ENCODE measurements at regions not wholly inside any gene's neighbourhood (a gene's known extent, or its start where the extent isn't known, plus 50 kb on each side); places are given as distances from the start of the nearest gene placed in this dataset.

GRCh38 chr9:20291201-20291600 is 331.1 kb downstream of the MLLT3 start:
- DNase-seq (ENCODE audit: low read depth in 1 of 2, low spot score in 1 of 2) (no peak), ATAC-seq (no peak), FAIRE-seq (no peak)
- Histone ChIP-seq H3K4me1 (no peaks in the 10 kb centered on the region), H3K9me3 (no peaks in the 10 kb centered on the region), H3K27ac (no peak overlapping the region), H3K4me2 (no peak overlapping the region), H3K4me3 (no peak overlapping the region)
- ChIA-PET POLR2A (no interaction called here), CTCF (no interaction called here)
- WGBS (ENCODE audit: missing lambda C conversion rate), result 0% methylated on average over 2 of the region's 2 CpGs
- TF ChIP-seq RCOR1 (IDR thresholded peaks at IDR 0.05; ENCODE audit: low read depth, low read length), result no peak
- TF ChIP-seq BHLHE40 (IDR thresholded peaks at IDR 0.05; ENCODE audit: low read depth, low read length), result no peak
- TF ChIP-seq ATOH8 (CRISPR knock-in tag; IDR thresholded peaks at IDR 0.05; ENCODE audit: low read depth), result no peak
- no peak for TF ChIP-seq NPAS2 (CRISPR knock-in tag; IDR thresholded peaks at IDR 0.05; ENCODE audit: borderline replicate concordance)
- TF ChIP-seq RFX5 (IDR thresholded peaks at IDR 0.05), result no peak
- TF ChIP-seq EHMT2 (IDR thresholded peaks at IDR 0.05; ENCODE audit: low read depth), result no peak
- no peak for TF ChIP-seq RNF2 (IDR thresholded peaks at IDR 0.05; ENCODE audit: borderline replicate concordance, low read depth)
- no peak for TF ChIP-seq TFCP2L1 (CRISPR knock-in tag; IDR thresholded peaks at IDR 0.05)
- TF ChIP-seq HOXB13 (CRISPR knock-in tag; IDR thresholded peaks at IDR 0.05; ENCODE audit: low read depth), result no peak
- TF ChIP-seq USF2 (IDR thresholded peaks at IDR 0.05), result no peak
- TF ChIP-seq MAZ (IDR thresholded peaks at IDR 0.05; ENCODE audit: borderline replicate concordance, low read depth, low read length), result no peak
- no peak for TF ChIP-seq EP300 (IDR thresholded peaks at IDR 0.05)
- no peak for TF ChIP-seq HOXA7 (CRISPR knock-in tag; IDR thresholded peaks at IDR 0.05)
- TF ChIP-seq CEBPB (IDR thresholded peaks at IDR 0.05), result no peak
- no peak for TF ChIP-seq JUNB (IDR thresholded peaks at IDR 0.05)
- TF ChIP-seq HOXB5 (CRISPR knock-in tag; IDR thresholded peaks at IDR 0.05), result no peak

- 56% methylated on average over 5 of the region's 6 CpGs for WGBS (ENCODE audit: missing lambda C conversion rate)
- no peak for FAIRE-seq
- no peaks in the 10 kb centered on the region for H3K4me1 ChIP-seq
- TF ChIP-seq NR3C1 (IDR thresholded peaks at IDR 0.05) (no peak), BCL3 (IDR thresholded peaks at IDR 0.05) (no peak), MAFK (IDR thresholded peaks at IDR 0.05; ENCODE audit: partially characterized antibody) (no peak), CHD2 (IDR thresholded peaks at IDR 0.05; ENCODE audit: low read length, partially characterized antibody) (no peak), ZFP36 (IDR thresholded peaks at IDR 0.05; ENCODE audit: borderline replicate concordance, partially characterized antibody) (no peak), MAZ (IDR thresholded peaks at IDR 0.05; ENCODE audit: borderline replicate concordance, low read depth, low read length) (no peak), HEYL (CRISPR knock-in tag; IDR thresholded peaks at IDR 0.05) (no peak), USF2 (IDR thresholded peaks at IDR 0.05) (no peak), EP300 (IDR thresholded peaks at IDR 0.05) (no peak), ZNF302 (CRISPR knock-in tag; IDR thresholded peaks at IDR 0.05) (no peak), BHLHE40 (IDR thresholded peaks at IDR 0.05; ENCODE audit: low read depth, low read length) (no peak), HOXA7 (CRISPR knock-in tag; IDR thresholded peaks at IDR 0.05) (no peak), TP53 (CRISPR knock-in tag; IDR thresholded peaks at IDR 0.05) (no peak)
- no peak overlapping the region for H3K4me2 ChIP-seq
- H3K27ac ChIP-seq, result no peak overlapping the region
- no peaks in the 10 kb centered on the region for H3K9me3 ChIP-seq
- POLR2A ChIA-PET, result no interaction called here
- no peak overlapping the region for H3K4me3 ChIP-seq
- DNase-seq (ENCODE audit: low read depth in 1 of 2, low spot score in 1 of 2), result no peak
- no peak for ATAC-seq
- CTCF ChIA-PET, result no interaction called here
These were observed 332.0 kb downstream of the MLLT3 start for GRCh38 chr9:20290257-20290656.
